ENCODE measurements at regions not wholly inside any gene's neighbourhood (a gene's known extent, or its start where the extent isn't known, plus 50 kb on each side); places are given as distances from the start of the nearest gene placed in this dataset.

DNA sequence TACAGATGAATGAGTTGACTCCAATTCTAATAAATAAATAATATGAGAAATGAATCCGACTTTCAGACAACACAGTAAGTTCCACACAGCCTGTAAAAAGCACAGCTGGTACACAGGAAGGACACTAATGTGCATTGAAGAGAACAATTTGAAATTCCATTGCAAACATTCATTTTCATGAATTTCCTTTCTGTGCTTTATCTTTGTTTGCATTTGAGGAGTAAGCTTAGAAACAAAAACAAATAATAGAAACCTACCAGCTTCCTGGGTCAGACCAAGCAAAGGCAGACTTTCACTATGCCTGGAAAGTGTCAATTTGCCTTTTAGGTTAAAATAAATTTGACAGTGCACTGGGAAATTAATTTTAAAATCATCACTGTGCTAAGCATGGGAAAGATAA is 143.8 kb upstream of the VLDLR start:
- TF ChIP-seq ZNF76 (tag by site-specific recombination; IDR thresholded peaks at IDR 0.05; ENCODE audit: borderline replicate concordance, low read depth) (no peak), KLF7 (tag by site-specific recombination; IDR thresholded peaks at IDR 0.05; ENCODE audit: borderline replicate concordance) (no peak), ZNF274 (IDR thresholded peaks at IDR 0.05; ENCODE audit: low read length) (no peak), ZNF274 (tag by site-specific recombination; IDR thresholded peaks at IDR 0.05; ENCODE audit: borderline replicate concordance) (no peak), ZBTB1 (tag by site-specific recombination; IDR thresholded peaks at IDR 0.05) (no peak), HOXC10 (CRISPR knock-in tag; IDR thresholded peaks at IDR 0.05) (no peak)
- TF ChIP-seq, protein P1, sequence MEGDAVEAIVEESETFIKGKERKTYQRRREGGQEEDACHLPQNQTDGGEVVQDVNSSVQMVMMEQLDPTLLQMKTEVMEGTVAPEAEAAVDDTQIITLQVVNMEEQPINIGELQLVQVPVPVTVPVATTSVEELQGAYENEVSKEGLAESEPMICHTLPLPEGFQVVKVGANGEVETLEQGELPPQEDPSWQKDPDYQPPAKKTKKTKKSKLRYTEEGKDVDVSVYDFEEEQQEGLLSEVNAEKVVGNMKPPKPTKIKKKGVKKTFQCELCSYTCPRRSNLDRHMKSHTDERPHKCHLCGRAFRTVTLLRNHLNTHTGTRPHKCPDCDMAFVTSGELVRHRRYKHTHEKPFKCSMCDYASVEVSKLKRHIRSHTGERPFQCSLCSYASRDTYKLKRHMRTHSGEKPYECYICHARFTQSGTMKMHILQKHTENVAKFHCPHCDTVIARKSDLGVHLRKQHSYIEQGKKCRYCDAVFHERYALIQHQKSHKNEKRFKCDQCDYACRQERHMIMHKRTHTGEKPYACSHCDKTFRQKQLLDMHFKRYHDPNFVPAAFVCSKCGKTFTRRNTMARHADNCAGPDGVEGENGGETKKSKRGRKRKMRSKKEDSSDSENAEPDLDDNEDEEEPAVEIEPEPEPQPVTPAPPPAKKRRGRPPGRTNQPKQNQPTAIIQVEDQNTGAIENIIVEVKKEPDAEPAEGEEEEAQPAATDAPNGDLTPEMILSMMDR (tag by site-specific recombination; IDR thresholded peaks at IDR 0.05), result no peak
- TF ChIP-seq, protein P2, sequence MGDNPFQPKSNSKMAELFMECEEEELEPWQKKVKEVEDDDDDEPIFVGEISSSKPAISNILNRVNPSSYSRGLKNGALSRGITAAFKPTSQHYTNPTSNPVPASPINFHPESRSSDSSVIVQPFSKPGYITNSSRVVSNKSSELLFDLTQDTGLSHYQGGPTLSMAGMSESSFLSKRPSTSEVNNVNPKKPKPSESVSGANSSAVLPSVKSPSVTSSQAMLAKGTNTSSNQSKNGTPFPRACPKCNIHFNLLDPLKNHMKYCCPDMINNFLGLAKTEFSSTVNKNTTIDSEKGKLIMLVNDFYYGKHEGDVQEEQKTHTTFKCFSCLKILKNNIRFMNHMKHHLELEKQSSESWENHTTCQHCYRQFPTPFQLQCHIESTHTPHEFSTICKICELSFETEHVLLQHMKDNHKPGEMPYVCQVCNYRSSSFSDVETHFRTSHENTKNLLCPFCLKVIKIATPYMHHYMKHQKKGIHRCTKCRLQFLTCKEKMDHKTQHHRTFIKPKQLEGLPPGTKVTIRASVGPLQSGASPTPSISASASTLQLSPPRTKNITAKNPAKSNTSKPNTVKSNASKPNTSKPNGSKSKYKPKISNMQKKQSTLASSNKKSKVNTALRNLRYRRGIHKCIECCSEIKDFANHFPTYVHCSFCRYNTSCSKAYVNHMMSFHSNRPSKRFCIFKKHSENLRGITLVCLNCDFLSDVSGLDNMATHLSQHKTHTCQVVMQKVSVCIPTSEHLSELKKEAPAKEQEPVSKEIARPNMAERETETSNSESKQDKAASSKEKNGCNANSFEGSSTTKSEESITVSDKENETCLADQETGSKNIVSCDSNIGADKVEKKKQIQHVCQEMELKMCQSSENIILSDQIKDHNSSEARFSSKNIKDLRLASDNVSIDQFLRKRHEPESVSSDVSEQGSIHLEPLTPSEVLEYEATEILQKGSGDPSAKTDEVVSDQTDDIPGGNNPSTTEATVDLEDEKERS (tag by site-specific recombination; IDR thresholded peaks at IDR 0.05), result no peak
- TF ChIP-seq, protein P3, sequence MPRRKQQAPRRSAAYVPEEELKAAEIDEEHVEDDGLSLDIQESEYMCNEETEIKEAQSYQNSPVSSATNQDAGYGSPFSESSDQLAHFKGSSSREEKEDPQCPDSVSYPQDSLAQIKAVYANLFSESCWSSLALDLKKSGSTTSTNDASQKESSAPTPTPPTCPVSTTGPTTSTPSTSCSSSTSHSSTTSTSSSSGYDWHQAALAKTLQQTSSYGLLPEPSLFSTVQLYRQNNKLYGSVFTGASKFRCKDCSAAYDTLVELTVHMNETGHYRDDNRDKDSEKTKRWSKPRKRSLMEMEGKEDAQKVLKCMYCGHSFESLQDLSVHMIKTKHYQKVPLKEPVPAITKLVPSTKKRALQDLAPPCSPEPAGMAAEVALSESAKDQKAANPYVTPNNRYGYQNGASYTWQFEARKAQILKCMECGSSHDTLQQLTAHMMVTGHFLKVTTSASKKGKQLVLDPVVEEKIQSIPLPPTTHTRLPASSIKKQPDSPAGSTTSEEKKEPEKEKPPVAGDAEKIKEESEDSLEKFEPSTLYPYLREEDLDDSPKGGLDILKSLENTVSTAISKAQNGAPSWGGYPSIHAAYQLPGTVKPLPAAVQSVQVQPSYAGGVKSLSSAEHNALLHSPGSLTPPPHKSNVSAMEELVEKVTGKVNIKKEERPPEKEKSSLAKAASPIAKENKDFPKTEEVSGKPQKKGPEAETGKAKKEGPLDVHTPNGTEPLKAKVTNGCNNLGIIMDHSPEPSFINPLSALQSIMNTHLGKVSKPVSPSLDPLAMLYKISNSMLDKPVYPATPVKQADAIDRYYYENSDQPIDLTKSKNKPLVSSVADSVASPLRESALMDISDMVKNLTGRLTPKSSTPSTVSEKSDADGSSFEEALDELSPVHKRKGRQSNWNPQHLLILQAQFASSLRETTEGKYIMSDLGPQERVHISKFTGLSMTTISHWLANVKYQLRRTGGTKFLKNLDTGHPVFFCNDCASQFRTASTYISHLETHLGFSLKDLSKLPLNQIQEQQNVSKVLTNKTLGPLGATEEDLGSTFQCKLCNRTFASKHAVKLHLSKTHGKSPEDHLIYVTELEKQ (tag by site-specific recombination; IDR thresholded peaks at IDR 0.05; ENCODE audit: borderline replicate concordance), result no peak
- TF ChIP-seq, protein P4, sequence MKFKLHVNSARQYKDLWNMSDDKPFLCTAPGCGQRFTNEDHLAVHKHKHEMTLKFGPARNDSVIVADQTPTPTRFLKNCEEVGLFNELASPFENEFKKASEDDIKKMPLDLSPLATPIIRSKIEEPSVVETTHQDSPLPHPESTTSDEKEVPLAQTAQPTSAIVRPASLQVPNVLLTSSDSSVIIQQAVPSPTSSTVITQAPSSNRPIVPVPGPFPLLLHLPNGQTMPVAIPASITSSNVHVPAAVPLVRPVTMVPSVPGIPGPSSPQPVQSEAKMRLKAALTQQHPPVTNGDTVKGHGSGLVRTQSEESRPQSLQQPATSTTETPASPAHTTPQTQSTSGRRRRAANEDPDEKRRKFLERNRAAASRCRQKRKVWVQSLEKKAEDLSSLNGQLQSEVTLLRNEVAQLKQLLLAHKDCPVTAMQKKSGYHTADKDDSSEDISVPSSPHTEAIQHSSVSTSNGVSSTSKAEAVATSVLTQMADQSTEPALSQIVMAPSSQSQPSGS (tag by site-specific recombination; IDR thresholded peaks at IDR 0.05; ENCODE audit: low read depth), result no peak
